Smooth muscle cell (in vitro differentiated cells): ENCODE measurements at regions not wholly inside any gene's neighbourhood (a gene's known extent, or its start where the extent isn't known, plus 50 kb on each side); places are given as distances from the start of the nearest gene placed in this dataset.
"Not testable (repeated sequence)": the region's sequence is repeated elsewhere in the genome, so short reads cannot be mapped to it uniquely, and the experiment has no call there.

Experiments
- DNase-seq: peaks from one replicate; lab custom pipeline; 2025; ENCODE audit not compliant: unreplicated experiment; lab: John Stamatoyannopoulos, UW
- H2AFZ ChIP-seq: fragments of 200-600 bp; sonication (generic); 2 replicates; pipeline ENCODE4 v1.6.0; 2016; ENCODE audit warnings: antibody characterized with exemption, low read depth, mild to moderate bottlenecking
- H3F3A ChIP-seq: fragments of 200-600 bp; sonication (generic); 2 replicates; pipeline ENCODE4 v1.6.0; 2017; ENCODE audit warnings: antibody characterized with exemption, low read depth
- H3K27ac ChIP-seq: fragments of 200-600 bp; sonication (generic); 2 replicates; pipeline ENCODE4 v1.5.1; 2016; ENCODE audit warnings: low read depth, mild to moderate bottlenecking
- H3K27me3 ChIP-seq: fragments of 200-600 bp; sonication (generic); 2 replicates; pipeline ENCODE4 v1.6.1; 2016; ENCODE audit warnings: low read depth, mild to moderate bottlenecking
- H3K36me3 ChIP-seq: fragments of 200-600 bp; sonication (generic); 2 replicates; pipeline ENCODE4 v1.5.1; 2016; ENCODE audit warnings: low read depth
- H3K4me1 ChIP-seq: fragments of 200-600 bp; sonication (generic); 2 replicates; pipeline ENCODE4 v1.5.1; 2016; ENCODE audit warnings: low read depth
- H3K4me2 ChIP-seq: fragments of 200-600 bp; sonication (generic); 2 replicates; pipeline ENCODE4 v1.6.0; 2016; ENCODE audit warnings: mild to moderate bottlenecking
- H3K4me3 ChIP-seq: fragments of 200-600 bp; sonication (generic); 2 replicates; pipeline ENCODE4 v1.5.1; 2016; ENCODE audit warnings: mild to moderate bottlenecking
- H3K79me2 ChIP-seq: fragments of 200-600 bp; sonication (generic); 2 replicates; pipeline ENCODE4 v1.6.0; 2016; ENCODE audit warnings: low read depth, mild to moderate bottlenecking
- H3K9ac ChIP-seq: fragments of 200-600 bp; sonication (generic); 2 replicates; pipeline ENCODE4 v1.6.0; 2016; ENCODE audit warnings: low read depth
- H3K9me3 ChIP-seq: fragments of 200-600 bp; sonication (generic); replicated peaks from 2 replicates; pipeline ENCODE4 v1.5.1; 2016; ENCODE audit warnings: low read depth
- H4K20me1 ChIP-seq: fragments of 200-600 bp; sonication (generic); 2 replicates; pipeline ENCODE4 v1.6.0; 2016; ENCODE audit warnings: low read depth
- WGBS: methylation state at CpG from one replicate; pipeline ENCODE4 v1.1.7; 2016; ENCODE audit warnings: low lambda C conversion rate; 5-methylcytosine and 5-hydroxymethylcytosine counted together
- TF ChIP-seq, protein P1 (sequence below): fragments of 200-600 bp; sonication (generic); IDR thresholded peaks from 2 replicates; pipeline ENCODE4 v1.5.1; 2017; ENCODE audit warnings: borderline replicate concordance, mild to moderate bottlenecking, antibody characterized with exemption; ENCODE audit not compliant: insufficient read depth, poor library complexity, severe bottlenecking

- Histone ChIP-seq H3K4me3 (no peak overlapping the region), H3K79me2 (no peaks in the 10 kb centered on the region), H2AFZ (no peak overlapping the region), H3K9ac (no peak overlapping the region), H3K4me2 (no peak overlapping the region), H4K20me1 (no peaks in the 10 kb centered on the region), H3K4me1 (no peaks in the 10 kb centered on the region), H3K36me3 (no peaks in the 10 kb centered on the region), H3F3A (peaks cover under 1% of the 10 kb centered on the region), H3K9me3 (no peaks in the 10 kb centered on the region), H3K27me3 (no peaks in the 10 kb centered on the region), H3K27ac (no peak overlapping the region)
- no peak for DNase-seq
- TF ChIP-seq, protein P1, sequence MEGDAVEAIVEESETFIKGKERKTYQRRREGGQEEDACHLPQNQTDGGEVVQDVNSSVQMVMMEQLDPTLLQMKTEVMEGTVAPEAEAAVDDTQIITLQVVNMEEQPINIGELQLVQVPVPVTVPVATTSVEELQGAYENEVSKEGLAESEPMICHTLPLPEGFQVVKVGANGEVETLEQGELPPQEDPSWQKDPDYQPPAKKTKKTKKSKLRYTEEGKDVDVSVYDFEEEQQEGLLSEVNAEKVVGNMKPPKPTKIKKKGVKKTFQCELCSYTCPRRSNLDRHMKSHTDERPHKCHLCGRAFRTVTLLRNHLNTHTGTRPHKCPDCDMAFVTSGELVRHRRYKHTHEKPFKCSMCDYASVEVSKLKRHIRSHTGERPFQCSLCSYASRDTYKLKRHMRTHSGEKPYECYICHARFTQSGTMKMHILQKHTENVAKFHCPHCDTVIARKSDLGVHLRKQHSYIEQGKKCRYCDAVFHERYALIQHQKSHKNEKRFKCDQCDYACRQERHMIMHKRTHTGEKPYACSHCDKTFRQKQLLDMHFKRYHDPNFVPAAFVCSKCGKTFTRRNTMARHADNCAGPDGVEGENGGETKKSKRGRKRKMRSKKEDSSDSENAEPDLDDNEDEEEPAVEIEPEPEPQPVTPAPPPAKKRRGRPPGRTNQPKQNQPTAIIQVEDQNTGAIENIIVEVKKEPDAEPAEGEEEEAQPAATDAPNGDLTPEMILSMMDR: no peak
- 83% methylated on average over 2 of the region's 2 CpGs for WGBS
These were observed 264.1 kb downstream of the SRGAP2C start for GRCh38 chr1:121448851-121449250.

GRCh38 chr1:121452484-121452883, 267.7 kb downstream of the SRGAP2C start:
- no peak overlapping the region for H3K9ac ChIP-seq
- H3K9me3 ChIP-seq: no peaks in the 10 kb centered on the region
- 96% methylated on average over 1 of the region's 1 CpG for WGBS
- DNase-seq: no peak
- no peak overlapping the region for H2AFZ ChIP-seq
- no peaks in the 10 kb centered on the region for H3K4me1 ChIP-seq
- no peaks in the 10 kb centered on the region for H3K27me3 ChIP-seq
- H3K4me3 ChIP-seq: no peak overlapping the region
- no peak overlapping the region for H3K27ac ChIP-seq
- H3K79me2 ChIP-seq: no peaks in the 10 kb centered on the region
- H3F3A ChIP-seq: no peaks in the 10 kb centered on the region
- H3K36me3 ChIP-seq: no peaks in the 10 kb centered on the region
- H3K4me2 ChIP-seq: no peak overlapping the region
- TF ChIP-seq, protein P1: no peak
- no peaks in the 10 kb centered on the region for H4K20me1 ChIP-seq

DNA sequence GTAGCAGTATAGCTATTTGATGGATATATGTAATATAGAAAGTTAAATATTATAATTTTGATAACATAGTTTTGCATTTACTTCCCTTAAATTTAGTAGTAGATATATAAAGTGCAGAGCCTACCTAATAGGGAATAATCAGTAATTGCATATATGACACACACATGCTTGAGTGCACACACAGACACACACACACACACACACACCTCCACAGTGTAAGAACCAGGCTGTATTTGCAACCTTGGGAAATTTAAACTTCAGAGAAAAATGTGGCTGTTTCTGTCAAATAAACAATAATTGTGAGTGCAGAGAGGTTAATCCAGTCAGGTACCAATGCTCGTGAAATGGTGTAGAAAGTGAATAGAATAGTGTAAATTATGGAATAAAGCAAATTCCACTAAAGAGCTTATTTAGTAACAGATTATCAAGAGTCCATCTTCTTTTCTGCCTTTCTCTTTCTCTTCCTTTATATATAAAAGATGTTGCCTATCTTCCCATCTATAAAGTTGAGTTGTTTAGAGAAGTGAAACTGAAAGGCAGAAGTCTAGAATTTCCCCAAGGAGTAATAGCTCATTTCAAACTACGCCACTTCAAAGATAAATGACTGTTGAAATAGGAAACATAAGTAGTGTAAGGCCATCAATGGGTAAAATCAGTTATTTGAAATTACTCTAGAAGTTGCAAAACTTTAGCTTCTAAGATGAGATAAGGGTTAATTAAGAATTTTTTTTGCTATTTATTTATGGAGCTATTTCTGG, 273.7 kb downstream of the SRGAP2C start:
- H2AFZ ChIP-seq: no peak overlapping the region
- no peak for DNase-seq
- no peaks in the 10 kb centered on the region for H3K27me3 ChIP-seq
- TF ChIP-seq, protein P1: no peak
- no peaks in the 10 kb centered on the region for H4K20me1 ChIP-seq
- no peaks in the 10 kb centered on the region for H3K36me3 ChIP-seq
- no peaks in the 10 kb centered on the region for H3K9me3 ChIP-seq
- no peaks in the 10 kb centered on the region for H3K79me2 ChIP-seq
- H3K4me2 ChIP-seq: no peak overlapping the region
- no peak overlapping the region for H3K9ac ChIP-seq
- no peaks in the 10 kb centered on the region for H3F3A ChIP-seq
- 89% methylated on average over 2 of the region's 2 CpGs for WGBS
- H3K4me3 ChIP-seq: no peak overlapping the region
- H3K4me1 ChIP-seq: no peaks in the 10 kb centered on the region
- no peak overlapping the region for H3K27ac ChIP-seq

DNA sequence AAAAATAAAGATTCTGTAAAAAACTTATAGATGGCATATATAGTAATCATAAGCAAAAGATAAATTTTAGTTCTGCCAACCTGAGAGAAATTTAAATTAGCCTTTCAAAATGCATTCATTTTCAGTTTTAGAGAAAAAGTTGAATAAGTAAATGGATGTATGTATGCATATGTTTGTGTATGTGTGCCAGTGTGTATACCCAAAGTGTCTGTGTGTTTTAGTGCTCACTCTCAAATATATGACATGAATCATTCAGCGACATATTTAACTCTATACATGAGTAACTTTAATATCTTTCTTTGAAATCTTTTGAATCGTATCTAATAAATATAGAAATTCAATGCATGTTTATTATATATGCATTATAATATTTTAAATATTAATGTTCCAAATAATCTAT, 274.5 kb downstream of the SRGAP2C start:
- H3K4me2 ChIP-seq: no peak overlapping the region
- TF ChIP-seq, protein P1: no peak
- H3K27ac ChIP-seq: no peak overlapping the region
- 91% methylated on average over 2 of the region's 2 CpGs for WGBS
- no peaks in the 10 kb centered on the region for H3F3A ChIP-seq
- no peaks in the 10 kb centered on the region for H3K4me1 ChIP-seq
- no peak overlapping the region for H3K9ac ChIP-seq
- no peak overlapping the region for H2AFZ ChIP-seq
- H3K4me3 ChIP-seq: no peak overlapping the region
- no peaks in the 10 kb centered on the region for H3K9me3 ChIP-seq
- no peaks in the 10 kb centered on the region for H3K27me3 ChIP-seq
- H4K20me1 ChIP-seq: no peaks in the 10 kb centered on the region
- H3K79me2 ChIP-seq: no peaks in the 10 kb centered on the region
- no peak for DNase-seq
- H3K36me3 ChIP-seq: no peaks in the 10 kb centered on the region

DNA sequence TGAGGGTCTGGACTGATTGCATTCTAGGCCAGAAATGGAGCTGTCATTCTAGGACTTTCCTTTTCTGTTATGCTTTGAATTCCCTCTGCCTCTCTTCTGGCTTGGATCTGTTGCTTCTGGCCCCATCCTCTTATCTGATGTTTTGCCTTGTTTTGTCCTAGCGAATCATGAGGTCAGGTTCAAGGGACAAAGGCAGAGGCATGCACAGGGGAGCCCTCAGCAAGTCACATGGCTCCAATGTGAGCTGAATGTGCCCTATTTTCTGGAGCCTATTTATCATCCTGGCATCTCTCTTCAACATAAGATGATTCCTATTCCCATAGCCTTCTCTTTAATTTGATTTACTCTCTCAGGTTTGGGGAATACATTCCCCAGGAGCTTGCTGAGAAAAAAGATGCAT, 284.6 kb downstream of the SRGAP2C start:
- H3K9ac ChIP-seq, H3K27ac ChIP-seq, H3K27me3 ChIP-seq, H3K79me2 ChIP-seq, H3K36me3 ChIP-seq, H3K4me3 ChIP-seq, DNase-seq, H3K9me3 ChIP-seq, H3K4me1 ChIP-seq, H3K4me2 ChIP-seq, H4K20me1 ChIP-seq, H3F3A ChIP-seq, H2AFZ ChIP-seq: not testable (repeated sequence)
- WGBS: 60% methylated on average over 1 of the region's 1 CpG
